Cardiac muscle cell (in vitro differentiated cells and primary cell): ENCODE measurements at regions not wholly inside any gene's neighbourhood (a gene's known extent, or its start where the extent isn't known, plus 50 kb on each side); places are given as distances from the start of the nearest gene placed in this dataset.
"Not testable (repeated sequence)": the region's sequence is repeated elsewhere in the genome, so short reads cannot be mapped to it uniquely, and the experiment has no call there.

Experiments
- DNase-seq, 2 donors: peaks; one replicate each; pipeline versions ENCODE4 v3.0.0 to v3.0.0-alpha.2; 2010 to 2017; ENCODE audit warnings: low read depth in 1 of 2, low spot score in 1 of 2
- H3K27ac ChIP-seq: fragments of 200-600 bp; sonication (generic); 2 replicates; pipeline ENCODE4 v1.5.1; 2016
- H3K27me3 ChIP-seq: fragments of 200-600 bp; sonication (generic); 2 replicates; pipeline ENCODE4 v1.6.0; 2016; ENCODE audit warnings: control low read depth
- H3K36me3 ChIP-seq: fragments of 200-600 bp; sonication (generic); 2 replicates; pipeline ENCODE4 v1.5.1; 2016; ENCODE audit warnings: control low read depth
- H3K4me1 ChIP-seq: fragments of 200-600 bp; sonication (generic); 2 replicates; pipeline ENCODE4 v1.8.1; 2017; ENCODE audit warnings: low read depth, mild to moderate bottlenecking, mixed run types
- H3K4me3 ChIP-seq: fragments of 200-600 bp; sonication (generic); 2 replicates; pipeline ENCODE4 v1.5.1; 2016; ENCODE audit warnings: mild to moderate bottlenecking
- H3K9me3 ChIP-seq: fragments of 200-600 bp; sonication (generic); 2 replicates; pipeline ENCODE4 v1.5.1; 2017; ENCODE audit warnings: low read depth, mild to moderate bottlenecking, control low read depth
- CTCF ChIP-seq: IDR thresholded peaks from 2 replicates; pipeline ENCODE4 v1.5.1; 2012; ENCODE audit warnings: low read depth, mild to moderate bottlenecking, low read length

GRCh38 chr10:121392657-121393056 is 205.6 kb downstream of the FGFR2 start:
- Histone ChIP-seq H3K4me1 (peaks cover 11% of the 10 kb centered on the region), H3K36me3 (no peaks in the 10 kb centered on the region), H3K27me3 (no peaks in the 10 kb centered on the region), H3K9me3 (no peaks in the 10 kb centered on the region), H3K27ac (no peak overlapping the region), H3K4me3 (no peak overlapping the region)
- no peak for DNase-seq
- TF ChIP-seq CTCF: no peak

- no peaks in the 10 kb centered on the region for H3K27me3 ChIP-seq
Observed at GRCh38 chr10:121393522-121393921, 204.7 kb downstream of the FGFR2 start.

GRCh38 chr10:121400507-121400906 is 197.7 kb downstream of the FGFR2 start:
- not testable (repeated sequence) for H3K27me3 ChIP-seq, DNase-seq, H3K27ac ChIP-seq, H3K9me3 ChIP-seq, H3K4me3 ChIP-seq, H3K4me1 ChIP-seq, H3K36me3 ChIP-seq

More at GRCh38 chr10:121393522-121393921, 204.7 kb downstream of the FGFR2 start:
- Histone ChIP-seq H3K4me3 (no peak overlapping the region), H3K9me3 (no peaks in the 10 kb centered on the region), H3K4me1 (peaks cover 11% of the 10 kb centered on the region), H3K27ac (peak overlapping the region; percentile 48), H3K36me3 (no peaks in the 10 kb centered on the region)
- no peak for DNase-seq
- TF ChIP-seq CTCF: no peak

- H3K9me3 ChIP-seq: no peaks in the 10 kb centered on the region
- no peak for TF ChIP-seq CTCF
- no peaks in the 10 kb centered on the region for H3K27me3 ChIP-seq
- no peak overlapping the region for H3K4me3 ChIP-seq
- no peak for DNase-seq
- no peak overlapping the region for H3K27ac ChIP-seq
- H3K4me1 ChIP-seq: peaks cover 3% of the 10 kb centered on the region
- no peaks in the 10 kb centered on the region for H3K36me3 ChIP-seq
Observed at GRCh38 chr10:121403527-121403926, 194.7 kb downstream of the FGFR2 start.

GRCh38 chr10:121404611-121405010 is 193.6 kb downstream of the FGFR2 start:
- Histone ChIP-seq H3K9me3 (no peaks in the 10 kb centered on the region), H3K27me3 (no peaks in the 10 kb centered on the region), H3K27ac (no peak overlapping the region), H3K36me3 (no peaks in the 10 kb centered on the region), H3K4me1 (peaks cover 3% of the 10 kb centered on the region), H3K4me3 (no peak overlapping the region)
- no peak for DNase-seq
- TF ChIP-seq CTCF: no peak

- Histone ChIP-seq H3K27me3 (no peaks in the 10 kb centered on the region), H3K4me1 (peaks cover 3% of the 10 kb centered on the region), H3K36me3 (no peaks in the 10 kb centered on the region), H3K9me3 (no peaks in the 10 kb centered on the region), H3K27ac (no peak overlapping the region), H3K4me3 (no peak overlapping the region)
- no peak for TF ChIP-seq CTCF
- DNase-seq: peak in 1 of 2 donors; percentile 2
Observed at GRCh38 chr10:121405096-121405495, 193.1 kb downstream of the FGFR2 start.
